Epithelial cell of esophagus (primary cell): ENCODE measurements at regions not wholly inside any gene's neighbourhood (a gene's known extent, or its start where the extent isn't known, plus 50 kb on each side); places are given as distances from the start of the nearest gene placed in this dataset.

Experiments used
- DNase-seq: peaks from one replicate; pipeline ENCODE4 v3.0.0; 2010; ENCODE audit warnings: low read depth
- H3K4me3 ChIP-seq: 2 replicates; pipeline ENCODE4 v1.5.1; 2011; ENCODE audit warnings: mild to moderate bottlenecking, low read length, control low read depth
- CTCF ChIP-seq: IDR thresholded peaks from 2 replicates; pipeline ENCODE4 v1.5.1; 2011; ENCODE audit warnings: low read depth, mild to moderate bottlenecking, low read length, control low read depth, inconsistent platforms; ENCODE audit not compliant: insufficient read depth; ENCODE audit errors: missing control alignments

- peak; percentile 52 for DNase-seq
- no peak for TF ChIP-seq CTCF
- H3K4me3 ChIP-seq = no peak overlapping the region
These were observed 93.2 kb upstream of the AKIRIN2 start for GRCh38 chr6:87794922-87795885.

GRCh38 chr6:87793315-87793714 lies 91.3 kb upstream of the AKIRIN2 start:
- DNase-seq = no peak
- H3K4me3 ChIP-seq = no peak overlapping the region
- no peak for TF ChIP-seq CTCF

- no peak for DNase-seq
- TF ChIP-seq CTCF = no peak
- no peak overlapping the region for H3K4me3 ChIP-seq
These were observed 89.9 kb upstream of the AKIRIN2 start for GRCh38 chr6:87791982-87792381.

- TF ChIP-seq CTCF = no peak
- no peak for DNase-seq
- H3K4me3 ChIP-seq = no peak overlapping the region
These were observed 89.5 kb upstream of the AKIRIN2 start for GRCh38 chr6:87791485-87791884.

GRCh38 chr6:87791029-87791428 lies 89.0 kb upstream of the AKIRIN2 start:
- TF ChIP-seq CTCF = no peak
- no peak overlapping the region for H3K4me3 ChIP-seq
- DNase-seq = no peak

GRCh38 chr6:87789900-87790290 lies 87.9 kb upstream of the AKIRIN2 start:
- TF ChIP-seq CTCF = no peak
- no peak overlapping the region for H3K4me3 ChIP-seq
- no peak for DNase-seq
